ENCODE measurements at regions not wholly inside any gene's neighbourhood (a gene's known extent, or its start where the extent isn't known, plus 50 kb on each side); places are given as distances from the start of the nearest gene placed in this dataset.

- TF ChIP-seq, protein P1, sequence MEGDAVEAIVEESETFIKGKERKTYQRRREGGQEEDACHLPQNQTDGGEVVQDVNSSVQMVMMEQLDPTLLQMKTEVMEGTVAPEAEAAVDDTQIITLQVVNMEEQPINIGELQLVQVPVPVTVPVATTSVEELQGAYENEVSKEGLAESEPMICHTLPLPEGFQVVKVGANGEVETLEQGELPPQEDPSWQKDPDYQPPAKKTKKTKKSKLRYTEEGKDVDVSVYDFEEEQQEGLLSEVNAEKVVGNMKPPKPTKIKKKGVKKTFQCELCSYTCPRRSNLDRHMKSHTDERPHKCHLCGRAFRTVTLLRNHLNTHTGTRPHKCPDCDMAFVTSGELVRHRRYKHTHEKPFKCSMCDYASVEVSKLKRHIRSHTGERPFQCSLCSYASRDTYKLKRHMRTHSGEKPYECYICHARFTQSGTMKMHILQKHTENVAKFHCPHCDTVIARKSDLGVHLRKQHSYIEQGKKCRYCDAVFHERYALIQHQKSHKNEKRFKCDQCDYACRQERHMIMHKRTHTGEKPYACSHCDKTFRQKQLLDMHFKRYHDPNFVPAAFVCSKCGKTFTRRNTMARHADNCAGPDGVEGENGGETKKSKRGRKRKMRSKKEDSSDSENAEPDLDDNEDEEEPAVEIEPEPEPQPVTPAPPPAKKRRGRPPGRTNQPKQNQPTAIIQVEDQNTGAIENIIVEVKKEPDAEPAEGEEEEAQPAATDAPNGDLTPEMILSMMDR (conservative IDR thresholded peaks at IDR 0.05; ENCODE audit: low read depth, low read length), result no peak
- TF ChIP-seq USF2 (IDR thresholded peaks at IDR 0.05; ENCODE audit: low read depth, low read length), result no peak
- TF ChIP-seq BHLHE40 (IDR thresholded peaks at IDR 0.05; ENCODE audit: low read depth, low read length), result no peak
- TF ChIP-seq SMC3 (IDR thresholded peaks at IDR 0.05; ENCODE audit: low read depth, low read length), result no peak
- no peak for TF ChIP-seq CHD1 (IDR thresholded peaks at IDR 0.05; ENCODE audit: low read depth, low read length)
- no peak for TF ChIP-seq POLR2A (IDR thresholded peaks at IDR 0.05; ENCODE audit: low read depth, low read length)
- TF ChIP-seq RFX5 (IDR thresholded peaks at IDR 0.05; ENCODE audit: low read depth, low read length), result no peak
- TF ChIP-seq FOS (IDR thresholded peaks at IDR 0.05; ENCODE audit: low read depth, low read length), result no peak
- TF ChIP-seq RCOR1 (IDR thresholded peaks at IDR 0.05; ENCODE audit: insufficient replicate concordance, low read length), result no peak
- no peak for TF ChIP-seq MXI1 (IDR thresholded peaks at IDR 0.05; ENCODE audit: borderline replicate concordance, low read depth, low read length)
- no peak for TF ChIP-seq ELK1 (IDR thresholded peaks at IDR 0.05; ENCODE audit: borderline replicate concordance, low read depth, low read length)
- TF ChIP-seq CEBPB (IDR thresholded peaks at IDR 0.05; ENCODE audit: low read depth, low read length), result no peak
- no peak for TF ChIP-seq RAD21 (IDR thresholded peaks at IDR 0.05; ENCODE audit: low read length)
- TF ChIP-seq MAZ (IDR thresholded peaks at IDR 0.05; ENCODE audit: borderline replicate concordance, low read depth, low read length), result no peak
These were observed 99.1 kb upstream of the MAP1LC3B2 start for GRCh38 chr12:116459916-116460663.

All from IMR-90 (cell line).